ENCODE measurements at regions not wholly inside any gene's neighbourhood (a gene's known extent, or its start where the extent isn't known, plus 50 kb on each side); places are given as distances from the start of the nearest gene placed in this dataset.

DNA sequence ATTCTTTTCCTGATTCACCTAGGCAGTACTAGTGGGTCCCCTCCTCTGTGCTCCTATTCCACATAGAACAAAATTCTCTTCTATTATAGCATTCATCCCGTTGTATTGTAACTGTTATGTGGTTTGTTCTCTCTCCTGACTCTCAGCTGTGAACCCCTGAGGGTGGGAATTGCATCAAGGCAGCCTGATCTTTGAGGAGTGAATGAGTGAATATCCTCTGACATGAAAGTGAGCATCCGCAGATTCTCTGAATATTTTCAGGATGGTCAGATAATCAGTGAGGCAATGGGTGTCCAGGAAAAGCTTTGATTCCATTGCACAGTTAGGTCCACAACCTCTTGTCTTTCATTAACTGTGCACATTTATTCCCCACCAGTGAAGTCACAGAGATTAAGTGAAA is 67.6 kb upstream of the SLC22A23 start:
- Histone ChIP-seq H3K4me1 (ENCODE audit: control insufficient read depth in 1 of 2, insufficient read depth in 2 of 2, low read depth in 1 of 2, low read length in 1 of 2) (no peaks in the 10 kb centered on the region), H3K9me3 (no peaks in the 10 kb centered on the region), H3K9me2 (no peaks in the 10 kb centered on the region), H3K79me2 (ENCODE audit: insufficient read depth) (no peaks in the 10 kb centered on the region), H3F3A (replicated peaks; ENCODE audit: insufficient read depth) (no peaks in the 10 kb centered on the region), H3K27me3 (ENCODE audit: insufficient read depth) (no peaks in the 10 kb centered on the region; the same call in 1 of the 2 replicates), H4K20me1 (ENCODE audit: insufficient read depth) (no peaks in the 10 kb centered on the region), H3K4me3 (ENCODE audit: low read depth in 2 of 2, low read length in 1 of 2) (no peak overlapping the region), H2AFZ (ENCODE audit: low read depth) (no peak overlapping the region), H3K4me2 (no peak overlapping the region), H3K9ac (no peak overlapping the region), H3K27ac (ENCODE audit: low read depth in 2 of 2, low read length in 1 of 2) (no peak overlapping the region), H3K36me3 (replicated peaks in 1 of 2; ENCODE audit: control insufficient read depth in 1 of 2, insufficient read depth in 2 of 2, low read length in 1 of 2) (no peaks in the 10 kb centered on the region)
- DNase-seq: no peak
- TF ChIP-seq, protein P1, sequence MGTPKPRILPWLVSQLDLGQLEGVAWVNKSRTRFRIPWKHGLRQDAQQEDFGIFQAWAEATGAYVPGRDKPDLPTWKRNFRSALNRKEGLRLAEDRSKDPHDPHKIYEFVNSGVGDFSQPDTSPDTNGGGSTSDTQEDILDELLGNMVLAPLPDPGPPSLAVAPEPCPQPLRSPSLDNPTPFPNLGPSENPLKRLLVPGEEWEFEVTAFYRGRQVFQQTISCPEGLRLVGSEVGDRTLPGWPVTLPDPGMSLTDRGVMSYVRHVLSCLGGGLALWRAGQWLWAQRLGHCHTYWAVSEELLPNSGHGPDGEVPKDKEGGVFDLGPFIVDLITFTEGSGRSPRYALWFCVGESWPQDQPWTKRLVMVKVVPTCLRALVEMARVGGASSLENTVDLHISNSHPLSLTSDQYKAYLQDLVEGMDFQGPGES (IDR thresholded peaks at IDR 0.05; ENCODE audit: low read depth, low read length): no peak
- no peak for TF ChIP-seq YY1 (IDR thresholded peaks at IDR 0.05; ENCODE audit: low read depth)
- no peak for TF ChIP-seq RFX5 (IDR thresholded peaks at IDR 0.05; ENCODE audit: low read length)
- WGBS (ENCODE audit: low lambda C conversion rate): 20% methylated on average over 2 of the region's 2 CpGs
- ChIA-PET POLR2A (no interaction called here), CTCF (no interaction called here)

DNA sequence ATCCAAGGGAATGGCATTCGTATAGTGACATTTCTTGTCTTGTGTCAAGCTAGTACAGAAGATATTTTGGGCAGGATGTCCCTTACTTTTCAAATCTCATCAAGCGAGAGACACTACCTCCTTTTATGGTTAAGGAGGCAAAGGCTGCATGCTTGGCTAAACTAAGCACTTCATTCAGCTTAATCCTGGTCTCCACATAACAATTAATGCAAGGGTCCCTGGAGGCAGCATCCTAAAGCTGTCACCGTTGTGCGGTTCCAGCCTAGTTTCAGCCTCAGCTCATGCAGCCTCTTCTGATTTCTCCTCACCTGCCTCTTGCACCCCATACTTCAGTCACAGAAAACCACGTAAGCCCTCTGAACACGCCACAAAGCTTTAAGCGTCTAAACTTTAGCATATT is 67.1 kb upstream of the SLC22A23 start:
- Histone ChIP-seq H3F3A (replicated peaks; ENCODE audit: insufficient read depth) (no peaks in the 10 kb centered on the region), H3K4me2 (no peak overlapping the region), H3K4me1 (ENCODE audit: control insufficient read depth in 1 of 2, insufficient read depth in 2 of 2, low read depth in 1 of 2, low read length in 1 of 2) (no peaks in the 10 kb centered on the region), H3K9ac (no peak overlapping the region), H3K9me3 (no peaks in the 10 kb centered on the region), H3K27me3 (ENCODE audit: insufficient read depth) (no peaks in the 10 kb centered on the region; the same call in 1 of the 2 replicates), H3K27ac (ENCODE audit: low read depth in 2 of 2, low read length in 1 of 2) (no peak overlapping the region), H3K9me2 (no peaks in the 10 kb centered on the region), H3K79me2 (ENCODE audit: insufficient read depth) (no peaks in the 10 kb centered on the region), H2AFZ (ENCODE audit: low read depth) (no peak overlapping the region), H4K20me1 (ENCODE audit: insufficient read depth) (no peaks in the 10 kb centered on the region), H3K36me3 (replicated peaks in 1 of 2; ENCODE audit: control insufficient read depth in 1 of 2, insufficient read depth in 2 of 2, low read length in 1 of 2) (no peaks in the 10 kb centered on the region), H3K4me3 (ENCODE audit: low read depth in 2 of 2, low read length in 1 of 2) (no peak overlapping the region)
- ChIA-PET CTCF (no interaction called here), POLR2A (no interaction called here)
- no peak for TF ChIP-seq GABPA (IDR thresholded peaks at IDR 0.05; ENCODE audit: low read depth)
- TF ChIP-seq ELF1 (IDR thresholded peaks at IDR 0.05): no peak
- no peak for TF ChIP-seq RXRA (IDR thresholded peaks at IDR 0.05; ENCODE audit: borderline replicate concordance, low read depth)
- no peak for TF ChIP-seq TEAD4 (IDR thresholded peaks at IDR 0.05; ENCODE audit: borderline replicate concordance, insufficient read depth)
- no peak for TF ChIP-seq EZH2phosphoT487 (IDR thresholded peaks at IDR 0.05; ENCODE audit: borderline replicate concordance, low read depth)
- no peak for TF ChIP-seq JUND (IDR thresholded peaks at IDR 0.05)
- no peak for TF ChIP-seq CHD2 (IDR thresholded peaks at IDR 0.05; ENCODE audit: low read length, partially characterized antibody)
- TF ChIP-seq FOSL2 (IDR thresholded peaks at IDR 0.05; ENCODE audit: borderline replicate concordance, low read depth): no peak
- TF ChIP-seq POLR2AphosphoS5 (IDR thresholded peaks at IDR 0.05; ENCODE audit: low read depth, low read length): no peak
- TF ChIP-seq GATA2 (CRISPR knock-in tag; IDR thresholded peaks at IDR 0.05): no peak
- no peak for TF ChIP-seq MEF2A (IDR thresholded peaks at IDR 0.05; ENCODE audit: borderline replicate concordance, low read depth)
- no peak for TF ChIP-seq SMC3 (IDR thresholded peaks at IDR 0.05; ENCODE audit: low read depth, low read length)
- DNase-seq: no peak
- WGBS (ENCODE audit: low lambda C conversion rate): 51% methylated on average over 5 of the region's 7 CpGs

All from SK-N-SH (cell line).